Kidney epithelial cell (primary cell): ENCODE measurements at regions not wholly inside any gene's neighbourhood (a gene's known extent, or its start where the extent isn't known, plus 50 kb on each side); places are given as distances from the start of the nearest gene placed in this dataset.

Experiments used
- DNase-seq: peaks from one replicate; pipeline ENCODE4 v3.0.0-alpha.2; 2010; ENCODE audit warnings: low read depth
- H3K27me3 ChIP-seq: 2 replicates; pipeline ENCODE4 v1.6.0; 2011; ENCODE audit warnings: low read length; ENCODE audit not compliant: control insufficient read depth, insufficient read depth
- H3K36me3 ChIP-seq: 2 replicates; pipeline ENCODE4 v1.5.1; 2011; ENCODE audit warnings: low read length; ENCODE audit not compliant: control insufficient read depth, insufficient read depth
- H3K4me3 ChIP-seq: 2 replicates; pipeline ENCODE4 v1.5.1; 2011; ENCODE audit warnings: low read depth, mild to moderate bottlenecking, control low read depth, low read length
- CTCF ChIP-seq: IDR thresholded peaks from 2 replicates; pipeline ENCODE4 v1.5.1; 2011; ENCODE audit warnings: mild to moderate bottlenecking, moderate library complexity, low read length, control low read depth, inconsistent platforms; ENCODE audit not compliant: insufficient read depth, poor library complexity, severe bottlenecking

GRCh38 chr17:65394811-65395472, 166.5 kb downstream of the AXIN2 start:
- H3K27me3 ChIP-seq, result no peaks in the 10 kb centered on the region
- no peaks in the 10 kb centered on the region for H3K36me3 ChIP-seq
- H3K4me3 ChIP-seq, result no peak overlapping the region
- DNase-seq, result no peak
- no peak for TF ChIP-seq CTCF

- TF ChIP-seq CTCF, result no peak
- Histone ChIP-seq H3K36me3 (no peaks in the 10 kb centered on the region), H3K27me3 (no peaks in the 10 kb centered on the region), H3K4me3 (no peak overlapping the region)
- no peak for DNase-seq
These were observed 167.9 kb downstream of the AXIN2 start for GRCh38 chr17:65393514-65393913.

GRCh38 chr17:65389949-65390348, 171.5 kb downstream of the AXIN2 start:
- no peak for DNase-seq
- Histone ChIP-seq H3K36me3 (no peaks in the 10 kb centered on the region), H3K4me3 (no peak overlapping the region), H3K27me3 (no peaks in the 10 kb centered on the region)
- no peak for TF ChIP-seq CTCF

GRCh38 chr17:65389426-65389825, 172.0 kb downstream of the AXIN2 start:
- TF ChIP-seq CTCF, result no peak
- no peak overlapping the region for H3K4me3 ChIP-seq
- H3K36me3 ChIP-seq, result no peaks in the 10 kb centered on the region
- no peak for DNase-seq
- no peaks in the 10 kb centered on the region for H3K27me3 ChIP-seq

- H3K27me3 ChIP-seq, result no peaks in the 10 kb centered on the region
- no peaks in the 10 kb centered on the region for H3K36me3 ChIP-seq
- DNase-seq, result no peak
- no peak for TF ChIP-seq CTCF
- no peak overlapping the region for H3K4me3 ChIP-seq
These were observed 172.5 kb downstream of the AXIN2 start for GRCh38 chr17:65388911-65389310.

GRCh38 chr17:65387322-65387721, 174.1 kb downstream of the AXIN2 start:
- no peaks in the 10 kb centered on the region for H3K27me3 ChIP-seq
- H3K4me3 ChIP-seq, result no peak overlapping the region
- H3K36me3 ChIP-seq, result no peaks in the 10 kb centered on the region
- DNase-seq, result no peak
- no peak for TF ChIP-seq CTCF
